Neural cell (in vitro differentiated cells): ENCODE measurements at regions not wholly inside any gene's neighbourhood (a gene's known extent, or its start where the extent isn't known, plus 50 kb on each side); places are given as distances from the start of the nearest gene placed in this dataset.

Experiments
- H2AFZ ChIP-seq: fragments of 200-600, 300-800 bp; sonication (generic), shearing (Covaris generic); 2 replicates; pipeline ENCODE4 v1.6.0; 2014; ENCODE audit warnings: low read depth, mild to moderate bottlenecking, antibody characterized with exemption, low read length, moderate library complexity
- H3F3A ChIP-seq: fragments of 200-600 bp; shearing (Covaris generic); 2 replicates; pipeline ENCODE4 v1.6.1; 2016; ENCODE audit warnings: mild to moderate bottlenecking, moderate library complexity, mixed read lengths, antibody characterized with exemption, low read length; ENCODE audit not compliant: insufficient read depth, poor library complexity, severe bottlenecking
- H3K27ac ChIP-seq: fragments of 200-600, 300-800 bp; sonication (generic), shearing (Covaris generic); 2 replicates; pipeline ENCODE4 v1.5.1; 2014; ENCODE audit warnings: mild to moderate bottlenecking, low read length, moderate library complexity
- H3K27me3 ChIP-seq: fragments of 300-800, 200-600 bp; sonication (generic), shearing (Covaris generic); 2 replicates; pipeline ENCODE4 v1.6.0; 2014; ENCODE audit warnings: mild to moderate bottlenecking, low read depth, low read length, moderate library complexity; ENCODE audit not compliant: insufficient read depth
- H3K36me3 ChIP-seq: fragments of 300-800, 200-600 bp; sonication (generic), shearing (Covaris generic); 2 replicates; pipeline ENCODE4 v1.5.1; 2014; ENCODE audit warnings: mild to moderate bottlenecking, antibody characterized with exemption, low read length, moderate library complexity; ENCODE audit not compliant: insufficient read depth
- H3K4me2 ChIP-seq: fragments of 300-800, 200-600 bp; sonication (generic), shearing (Covaris generic); 2 replicates; pipeline ENCODE4 v1.6.0; 2014; ENCODE audit warnings: mild to moderate bottlenecking, low read length
- H3K4me3 ChIP-seq: fragments of 300-800, 200-600 bp; sonication (generic), shearing (Covaris generic); 2 replicates; pipeline ENCODE4 v1.5.1; 2014; ENCODE audit warnings: mild to moderate bottlenecking, low read length, moderate library complexity
- H3K79me2 ChIP-seq: fragments of 200-600 bp; shearing (Covaris generic); replicated peaks from 2 replicates; pipeline ENCODE4 v1.6.0; 2014; ENCODE audit warnings: mild to moderate bottlenecking, low read length, moderate library complexity; ENCODE audit not compliant: insufficient read depth
- H3K9ac ChIP-seq: fragments of 300-800, 200-600 bp; sonication (generic), shearing (Covaris generic); 2 replicates; pipeline ENCODE4 v1.6.1; 2016; ENCODE audit warnings: mild to moderate bottlenecking, low read length, mixed read lengths
- H3K9me2 ChIP-seq: fragments of 200-600 bp; shearing (Covaris generic); 2 replicates; pipeline ENCODE4 v1.6.1; 2016; ENCODE audit warnings: mild to moderate bottlenecking, low read length, mixed read lengths; ENCODE audit not compliant: insufficient read depth
- H3K9me3 ChIP-seq: fragments of 200-600, 300-800 bp; sonication (generic), shearing (Covaris generic); 2 replicates; pipeline ENCODE4 v1.6.1; 2016; ENCODE audit warnings: mild to moderate bottlenecking, mixed run types, low read length, moderate library complexity, mixed read lengths
- H4K20me1 ChIP-seq: fragments of 200-600 bp; shearing (Covaris generic); 2 replicates; pipeline ENCODE4 v1.6.1; 2016; ENCODE audit warnings: mild to moderate bottlenecking, mixed run types; ENCODE audit not compliant: insufficient read depth
- CTCF ChIP-seq: fragments of 450-650 bp; IDR thresholded peaks from 2 replicates; pipeline ENCODE4 v1.5.1; 2014; ENCODE audit warnings: antibody characterized with exemption, mild to moderate bottlenecking, moderate library complexity; ENCODE audit not compliant: poor library complexity, severe bottlenecking
- EP300 ChIP-seq: fragments of 450-650 bp; conservative IDR thresholded peaks from 2 replicates; pipeline ENCODE4 v1.6.1; 2014; ENCODE audit warnings: antibody characterized with exemption, mild to moderate bottlenecking, moderate library complexity; ENCODE audit not compliant: poor library complexity, severe bottlenecking
- EZH2 ChIP-seq: fragments of 200-600, 300-800 bp; shearing (Covaris generic), sonication (generic); IDR thresholded peaks from 2 replicates; pipeline ENCODE4 v1.6.1; 2014; ENCODE audit warnings: antibody characterized with exemption, low read length, borderline replicate concordance, mild to moderate bottlenecking; ENCODE audit not compliant: insufficient read depth, poor library complexity, severe bottlenecking
- MXI1 ChIP-seq: fragments of 450-650 bp; conservative IDR thresholded peaks from 2 replicates; pipeline ENCODE4 v1.6.1; 2014; ENCODE audit warnings: antibody characterized with exemption, mild to moderate bottlenecking; ENCODE audit not compliant: poor library complexity, severe bottlenecking
- POLR2AphosphoS5 ChIP-seq: IDR thresholded peaks from 2 replicates; pipeline ENCODE4 v1.6.1; 2012
- RAD21 ChIP-seq: fragments of 450-650 bp; conservative IDR thresholded peaks from 2 replicates; pipeline ENCODE4 v1.6.1; 2014; ENCODE audit warnings: antibody characterized with exemption, mild to moderate bottlenecking, moderate library complexity
- SMC3 ChIP-seq: fragments of 450-650 bp; conservative IDR thresholded peaks from 2 replicates; pipeline ENCODE4 v1.6.1; 2014; ENCODE audit warnings: antibody characterized with exemption, mild to moderate bottlenecking, moderate library complexity; ENCODE audit not compliant: poor library complexity
- TAF1 ChIP-seq: IDR thresholded peaks from 2 replicates; pipeline ENCODE4 v1.6.1; 2012; ENCODE audit warnings: low read depth
- TF ChIP-seq, protein P1 (sequence below): IDR thresholded peaks from 2 replicates; pipeline ENCODE4 v1.6.1; 2012; ENCODE audit warnings: borderline replicate concordance

DNA sequence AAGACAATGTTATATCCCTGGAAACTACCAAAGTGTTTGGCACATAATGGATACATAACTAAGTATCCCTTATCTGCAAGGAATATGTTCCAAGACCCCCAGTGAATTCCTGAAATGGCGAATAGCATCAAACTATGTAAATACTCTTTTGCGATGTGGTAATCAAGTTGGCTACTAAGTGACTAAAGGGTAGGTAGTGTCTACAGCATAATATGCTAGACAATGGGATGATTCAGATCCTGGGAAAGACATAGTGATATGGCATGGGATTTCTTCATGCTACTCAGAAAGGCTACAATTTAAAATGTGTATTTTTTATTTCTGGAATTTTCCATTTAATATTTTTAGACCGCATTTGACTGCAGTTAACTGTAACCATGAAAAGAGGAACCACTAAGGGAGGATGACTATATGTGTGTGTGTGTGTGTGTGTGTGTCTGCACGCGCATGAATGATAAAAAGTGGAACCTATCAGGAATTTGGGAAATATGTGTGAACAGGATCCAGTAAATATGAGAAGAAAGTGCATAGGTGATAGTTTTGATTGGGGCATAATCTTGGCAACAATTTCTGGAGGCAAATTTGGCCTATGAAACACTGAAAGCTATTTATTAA is 1899.9 kb downstream of the NCAM2 start:
- Histone ChIP-seq H3K4me3 (no peak overlapping the region), H3F3A (no peaks in the 10 kb centered on the region), H3K4me2 (no peak overlapping the region), H3K9ac (no peak overlapping the region), H3K27ac (no peak overlapping the region), H3K9me2 (no peaks in the 10 kb centered on the region), H4K20me1 (no peaks in the 10 kb centered on the region), H2AFZ (no peak overlapping the region), H3K36me3 (no peaks in the 10 kb centered on the region), H3K9me3 (no peaks in the 10 kb centered on the region), H3K27me3 (no peaks in the 10 kb centered on the region), H3K79me2 (no peaks in the 10 kb centered on the region)
- TF ChIP-seq RAD21 (no peak), TAF1 (no peak), SMC3 (no peak), CTCF (no peak), EP300 (no peak), EZH2 (no peak), MXI1 (no peak), POLR2AphosphoS5 (no peak)
- TF ChIP-seq, protein P1, sequence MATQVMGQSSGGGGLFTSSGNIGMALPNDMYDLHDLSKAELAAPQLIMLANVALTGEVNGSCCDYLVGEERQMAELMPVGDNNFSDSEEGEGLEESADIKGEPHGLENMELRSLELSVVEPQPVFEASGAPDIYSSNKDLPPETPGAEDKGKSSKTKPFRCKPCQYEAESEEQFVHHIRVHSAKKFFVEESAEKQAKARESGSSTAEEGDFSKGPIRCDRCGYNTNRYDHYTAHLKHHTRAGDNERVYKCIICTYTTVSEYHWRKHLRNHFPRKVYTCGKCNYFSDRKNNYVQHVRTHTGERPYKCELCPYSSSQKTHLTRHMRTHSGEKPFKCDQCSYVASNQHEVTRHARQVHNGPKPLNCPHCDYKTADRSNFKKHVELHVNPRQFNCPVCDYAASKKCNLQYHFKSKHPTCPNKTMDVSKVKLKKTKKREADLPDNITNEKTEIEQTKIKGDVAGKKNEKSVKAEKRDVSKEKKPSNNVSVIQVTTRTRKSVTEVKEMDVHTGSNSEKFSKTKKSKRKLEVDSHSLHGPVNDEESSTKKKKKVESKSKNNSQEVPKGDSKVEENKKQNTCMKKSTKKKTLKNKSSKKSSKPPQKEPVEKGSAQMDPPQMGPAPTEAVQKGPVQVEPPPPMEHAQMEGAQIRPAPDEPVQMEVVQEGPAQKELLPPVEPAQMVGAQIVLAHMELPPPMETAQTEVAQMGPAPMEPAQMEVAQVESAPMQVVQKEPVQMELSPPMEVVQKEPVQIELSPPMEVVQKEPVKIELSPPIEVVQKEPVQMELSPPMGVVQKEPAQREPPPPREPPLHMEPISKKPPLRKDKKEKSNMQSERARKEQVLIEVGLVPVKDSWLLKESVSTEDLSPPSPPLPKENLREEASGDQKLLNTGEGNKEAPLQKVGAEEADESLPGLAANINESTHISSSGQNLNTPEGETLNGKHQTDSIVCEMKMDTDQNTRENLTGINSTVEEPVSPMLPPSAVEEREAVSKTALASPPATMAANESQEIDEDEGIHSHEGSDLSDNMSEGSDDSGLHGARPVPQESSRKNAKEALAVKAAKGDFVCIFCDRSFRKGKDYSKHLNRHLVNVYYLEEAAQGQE, result no peak

GRCh38 chr21:22900490-22900889 is 1902.3 kb downstream of the NCAM2 start:
- Histone ChIP-seq H3K79me2 (no peaks in the 10 kb centered on the region), H3K9me2 (no peaks in the 10 kb centered on the region), H3K27me3 (no peaks in the 10 kb centered on the region), H3F3A (no peaks in the 10 kb centered on the region), H3K9me3 (no peaks in the 10 kb centered on the region), H3K27ac (no peak overlapping the region), H3K9ac (no peak overlapping the region), H2AFZ (no peak overlapping the region), H3K36me3 (no peaks in the 10 kb centered on the region), H4K20me1 (no peaks in the 10 kb centered on the region), H3K4me3 (no peak overlapping the region), H3K4me2 (no peak overlapping the region)
- TF ChIP-seq MXI1 (no peak), POLR2AphosphoS5 (no peak), TAF1 (no peak), EZH2 (no peak)
- TF ChIP-seq, protein P1, result no peak
